GM23338 (cell line): ENCODE measurements at regions not wholly inside any gene's neighbourhood (a gene's known extent, or its start where the extent isn't known, plus 50 kb on each side); places are given as distances from the start of the nearest gene placed in this dataset.

Source experiments
- ATAC-seq: fragments of 200-7000 bp; cut with Tn5 transposase; 3 replicates; pipeline ENCODE4 v1.9.1; 2020
- DNase-seq: peaks from one replicate; pipeline ENCODE4 v3.0.0-alpha.2; 2015; ENCODE audit warnings: low spot score
- H2AFZ ChIP-seq: fragments of 200-600 bp; sonication (generic); 2 replicates; pipeline ENCODE4 v1.8.0; 2016; ENCODE audit warnings: antibody characterized with exemption, mild to moderate bottlenecking, moderate library complexity
- H3F3A ChIP-seq: fragments of 200-600 bp; sonication (generic); replicated peaks from 2 replicates; pipeline ENCODE4 v1.8.0; 2017; ENCODE audit warnings: antibody characterized with exemption, mixed run types, low read depth
- H3K27ac ChIP-seq: fragments of 200-600 bp; sonication (generic); 2 replicates; pipeline ENCODE4 v1.6.1; 2016; ENCODE audit warnings: low read depth
- H3K27me3 ChIP-seq: fragments of 200-600 bp; sonication (generic); 2 replicates; pipeline ENCODE4 v1.8.0; 2016; ENCODE audit warnings: mild to moderate bottlenecking, mixed run types, moderate library complexity; ENCODE audit not compliant: insufficient read depth
- H3K36me3 ChIP-seq: fragments of 200-600 bp; sonication (generic); 2 replicates; pipeline ENCODE4 v1.8.0; 2016; ENCODE audit warnings: mild to moderate bottlenecking; ENCODE audit not compliant: insufficient read depth
- H3K4me1 ChIP-seq: fragments of 200-600 bp; sonication (generic); 2 replicates; pipeline ENCODE4 v1.8.0; 2016; ENCODE audit warnings: mild to moderate bottlenecking, moderate library complexity; ENCODE audit not compliant: insufficient read depth
- H3K4me2 ChIP-seq: fragments of 200-600 bp; sonication (generic); 2 replicates; pipeline ENCODE4 v1.7.1; 2017; ENCODE audit warnings: mixed run types
- H3K4me3 ChIP-seq: fragments of 200-600 bp; sonication (generic); 2 replicates; pipeline ENCODE4 v1.6.1; 2016; ENCODE audit warnings: mixed run types
- H3K79me2 ChIP-seq: fragments of 200-600 bp; sonication (generic); replicated peaks from 2 replicates; pipeline ENCODE4 v1.8.0; 2017; ENCODE audit warnings: mild to moderate bottlenecking; ENCODE audit not compliant: insufficient read depth
- H3K9me2 ChIP-seq: fragments of 200-600 bp; sonication (generic); 2 replicates; pipeline ENCODE4 v1.8.0; 2017; ENCODE audit not compliant: insufficient read depth
- H4K20me1 ChIP-seq: fragments of 200-600 bp; sonication (generic); replicated peaks from 2 replicates; pipeline ENCODE4 v1.8.0; 2017; ENCODE audit warnings: mild to moderate bottlenecking; ENCODE audit not compliant: insufficient read depth
- H3K27ac Mint-ChIP-seq: 2 replicates; pipeline ENCODE4 v1.8.0; 2020; ENCODE audit warnings: inconsistent platforms, mild to moderate bottlenecking, moderate library complexity, mixed read lengths
- H3K27me3 Mint-ChIP-seq: 3 replicates; pipeline ENCODE4 v1.8.0; 2022; ENCODE audit warnings: low read depth, mild to moderate bottlenecking, moderate library complexity, mixed read lengths, inconsistent platforms; ENCODE audit not compliant: insufficient read depth, poor library complexity
- H3K36me3 Mint-ChIP-seq: 3 replicates; pipeline ENCODE4 v1.8.0; 2021; ENCODE audit warnings: low read depth, mild to moderate bottlenecking, inconsistent platforms, moderate library complexity, mixed read lengths
- H3K4me1 Mint-ChIP-seq: 3 replicates; pipeline ENCODE4 v1.8.0; 2020; ENCODE audit warnings: mild to moderate bottlenecking, inconsistent platforms, mixed read lengths
- H3K4me3 Mint-ChIP-seq: 3 replicates; pipeline ENCODE4 v1.8.0; 2021; ENCODE audit warnings: moderate library complexity, mild to moderate bottlenecking, inconsistent platforms, mixed read lengths
- H3K9me3 Mint-ChIP-seq: 3 replicates; pipeline ENCODE4 v1.8.0; 2020; ENCODE audit warnings: moderate library complexity, mild to moderate bottlenecking, inconsistent platforms, mixed read lengths
- CREB1 ChIP-seq: fragments of 250-450 bp; sonication (Bioruptor Pico); IDR thresholded peaks from 2 replicates; pipeline ENCODE4 v1.5.0; 2020; ENCODE audit warnings: low read depth, mild to moderate bottlenecking, moderate library complexity
- CTCF ChIP-seq, 2 experiments: fragments of 200-600 bp in 1 of 2; sonication (generic) in 1 of 2; conservative IDR thresholded peaks; 2 replicates each; pipeline versions ENCODE4 v1.5.1 to v1.6.1; 2016 to 2017; ENCODE audit warnings: antibody characterized with exemption in 2 of 2, low read depth in 2 of 2, mild to moderate bottlenecking in 2 of 2, moderate library complexity in 1 of 2
- ETS1 ChIP-seq: IDR thresholded peaks from 2 replicates; pipeline ENCODE4 v1.6.1; 2016; ENCODE audit warnings: antibody characterized with exemption
- EZH2 ChIP-seq: fragments of 200-600 bp; sonication (generic); IDR thresholded peaks from one replicate; pipeline ENCODE4 v1.8.0; 2017; ENCODE audit warnings: antibody characterized with exemption, mild to moderate bottlenecking, low read depth; ENCODE audit not compliant: unreplicated experiment
- EZH2phosphoT487 ChIP-seq: fragments of 200-600 bp; sonication (generic); IDR thresholded peaks from one replicate; pipeline ENCODE4 v1.8.1; 2018; ENCODE audit warnings: antibody characterized with exemption; ENCODE audit not compliant: unreplicated experiment
- JUNB ChIP-seq: IDR thresholded peaks from one replicate; pipeline ENCODE4 v1.6.1; 2016; ENCODE audit warnings: antibody characterized with exemption; ENCODE audit not compliant: unreplicated experiment
- NANOG ChIP-seq: IDR thresholded peaks from 2 replicates; pipeline ENCODE4 v1.6.1; 2016; ENCODE audit warnings: antibody characterized with exemption, borderline replicate concordance
- POLR2AphosphoS5 ChIP-seq: IDR thresholded peaks from 2 replicates; pipeline ENCODE4 v1.6.1; 2016; ENCODE audit warnings: antibody characterized with exemption, low read depth
- REST ChIP-seq: IDR thresholded peaks from one replicate; pipeline ENCODE4 v1.6.1; 2018; ENCODE audit warnings: antibody characterized with exemption; ENCODE audit not compliant: unreplicated experiment
- STAT1 ChIP-seq: IDR thresholded peaks from one replicate; pipeline ENCODE4 v1.6.1; 2016; ENCODE audit warnings: antibody characterized with exemption; ENCODE audit not compliant: unreplicated experiment
- ZNF114 ChIP-seq: fragments of 250-450 bp; sonication (Bioruptor Pico); IDR thresholded peaks from 2 replicates; pipeline ENCODE4 v1.5.0; 2020; ENCODE audit warnings: mild to moderate bottlenecking, moderate library complexity
- ZNF331 ChIP-seq: fragments of 250-450 bp; sonication (Bioruptor Pico); IDR thresholded peaks from 2 replicates; pipeline ENCODE4 v1.5.0; 2020; ENCODE audit warnings: low read depth, mild to moderate bottlenecking, moderate library complexity
- ZNF462 ChIP-seq: fragments of 250-450 bp; sonication (Bioruptor Pico); IDR thresholded peaks from 2 replicates; pipeline ENCODE4 v1.5.0; 2020; ENCODE audit warnings: mild to moderate bottlenecking, moderate library complexity

GRCh38 chr21:40923901-40924300, 76.9 kb upstream of the DSCAM start:
- TF ChIP-seq ZNF331 (CRISPR knock-in tag) (no peak), ZNF114 (CRISPR knock-in tag) (no peak), ZNF462 (CRISPR knock-in tag) (no peak), EZH2 (no peak), POLR2AphosphoS5 (no peak), ETS1 (no peak), NANOG (no peak), STAT1 (no peak), CREB1 (CRISPR knock-in tag) (no peak), CTCF (conservative IDR thresholded peaks at IDR 0.05; ENCODE audit: low read depth in 2 of 2) (no peak), EZH2phosphoT487 (no peak), REST (no peak), JUNB (no peak)
- peaks cover 89% of the 10 kb centered on the region for H3K9me3 Mint-ChIP-seq

More at GRCh38 chr21:40923901-40924300, 76.9 kb upstream of the DSCAM start:
- peaks cover 1% of the 10 kb centered on the region for H3K27me3 Mint-ChIP-seq
- Histone ChIP-seq H3K27ac (no peak overlapping the region), H3K27me3 (no peaks in the 10 kb centered on the region), H3K9me2 (no peaks in the 10 kb centered on the region), H3K4me3 (no peak overlapping the region), H3K36me3 (no peaks in the 10 kb centered on the region; the same call in none of the 2 replicates), H3F3A (no peaks in the 10 kb centered on the region), H4K20me1 (no peaks in the 10 kb centered on the region), H3K4me2 (no peak overlapping the region), H3K79me2 (no peaks in the 10 kb centered on the region), H2AFZ (no peak overlapping the region), H3K4me1 (no peaks in the 10 kb centered on the region)
- no peak overlapping the region for H3K4me3 Mint-ChIP-seq
- ATAC-seq = 0 out of 3 replicates have a peak, but pooled peaks have one; percentile 27
- H3K27ac Mint-ChIP-seq = no peak overlapping the region
- H3K4me1 Mint-ChIP-seq = peaks cover 17% of the 10 kb centered on the region; the same call in 2 of the 3 replicates
- H3K36me3 Mint-ChIP-seq = peaks cover 17% of the 10 kb centered on the region
- DNase-seq = no peak
